ENCODE measurements at regions not wholly inside any gene's neighbourhood (a gene's known extent, or its start where the extent isn't known, plus 50 kb on each side); places are given as distances from the start of the nearest gene placed in this dataset.
A peak's percentile ranks its signal among the peaks of the same experiment; 100 is the strongest.

GRCh38 chr5:96247097-96247701, 185.8 kb downstream of the PCSK1 start:
- CTCF ChIA-PET: no interaction called here
- DNase-seq (ENCODE audit: low read depth, low spot score) (no peak), ATAC-seq (peak; percentile 38), FAIRE-seq (no peak)
- RAD21 ChIA-PET (ENCODE audit: unreplicated experiment): no interaction called here
- in situ Hi-C loops (cut with MboI) (no loop called here), intact Hi-C loops (cut with micrococcal nuclease; ENCODE audit: unreplicated experiment) (no loop called here)
- no peak overlapping the region for H3K27ac ChIP-seq (ENCODE audit: control insufficient read depth, insufficient read depth)
- no peaks in the 10 kb centered on the region for H4K20me1 ChIP-seq (ENCODE audit: control insufficient read depth, insufficient read depth)
- H3K9me3 ChIP-seq (replicated peaks; ENCODE audit: control insufficient read depth, insufficient read depth, low read length): no peaks in the 10 kb centered on the region
- POLR2A ChIA-PET: no interaction called here
- H2AFZ ChIP-seq (ENCODE audit: control insufficient read depth, low read depth, low read length): no peak overlapping the region
- SMC1A ChIA-PET (ENCODE audit: uncharacterized antibody, unreplicated experiment): interaction anchor here (1.1 to 1.3 kb wide), 2 partner anchors 28 to 60 kb away, joined by 3 read pairs; no protein-coding TSS in a partner anchor
- H3K4me2 ChIP-seq (ENCODE audit: control insufficient read depth, insufficient read depth): no peak overlapping the region
- H3K79me2 ChIP-seq (ENCODE audit: control insufficient read depth, insufficient read depth, low read length): no peaks in the 10 kb centered on the region
- no peaks in the 10 kb centered on the region for H3K36me3 ChIP-seq (ENCODE audit: control insufficient read depth in 2 of 2, insufficient read depth in 2 of 2, low read length in 1 of 2)
- H3K4me3 ChIP-seq: no peak overlapping the region
- no peak for TF ChIP-seq E2F4 (IDR thresholded peaks at IDR 0.05; ENCODE audit: low read depth, low read length)
- TF ChIP-seq TCF3 (IDR thresholded peaks at IDR 0.05; ENCODE audit: borderline replicate concordance, insufficient read depth, low read depth, low read length): no peak
- no peak for TF ChIP-seq NKRF (conservative IDR thresholded peaks at IDR 0.05)
- TF ChIP-seq TBL1XR1 (IDR thresholded peaks at IDR 0.05; ENCODE audit: low read depth, low read length): no peak
- TF ChIP-seq FOS (IDR thresholded peaks at IDR 0.05; ENCODE audit: borderline replicate concordance, extremely low read depth, insufficient read length): no peak
- no peak for TF ChIP-seq SRF (IDR thresholded peaks at IDR 0.05; ENCODE audit: low read depth in 2 of 2, low read length in 2 of 2)
- no peaks in the 10 kb centered on the region for H3K27me3 ChIP-seq (replicated peaks in 1 of 2; ENCODE audit: control insufficient read depth in 2 of 2, insufficient read depth in 2 of 2, low read length in 1 of 2)
- 68% methylated on average over 4 of the region's 4 CpGs for whole genome bisulfite sequencing (ENCODE audit: insufficient coverage, insufficient replicate concordance, low lambda C conversion rate, missing lambda C conversion rate)
- H3K9ac ChIP-seq (ENCODE audit: control insufficient read depth, insufficient read depth, low read length): no peak overlapping the region
- no peaks in the 10 kb centered on the region for H3K4me1 ChIP-seq (ENCODE audit: control insufficient read depth, insufficient read depth, low read length)
- no TSS peak for BruUV-seq (replicated peaks)
